Testis (tissue), 2 donors: ENCODE measurements at regions not wholly inside any gene's neighbourhood (a gene's known extent, or its start where the extent isn't known, plus 50 kb on each side); places are given as distances from the start of the nearest gene placed in this dataset.

Experiments
- DNase-seq: peaks from one replicate; pipeline ENCODE4 v3.0.0-alpha.2; 2019
- H3K27ac ChIP-seq, 2 donors: fragments of 200-600 bp; sonication (generic); one replicate each; pipeline ENCODE4 v1.5.1; 2019
- H3K27me3 ChIP-seq: fragments of 200-600 bp; sonication (generic); one replicate; pipeline ENCODE4 v1.5.1; 2019
- H3K36me3 ChIP-seq: fragments of 200-600 bp; sonication (generic); one replicate; pipeline ENCODE4 v1.5.1; 2017; ENCODE audit warnings: low read depth; ENCODE audit errors: missing control alignments
- H3K4me1 ChIP-seq: fragments of 200-600 bp; sonication (generic); one replicate; pipeline ENCODE4 v1.5.1; 2019
- H3K4me3 ChIP-seq, 2 donors: fragments of 200-600 bp; sonication (generic); one replicate each; pipeline ENCODE4 v1.5.1; 2017 to 2019
- H3K9me3 ChIP-seq: fragments of 200-600 bp; sonication (generic); one replicate; pipeline ENCODE4 v1.5.1; 2017
- CTCF ChIP-seq, 3 experiments: fragments of 450-650 bp in 2 of 3; fragments of 200-600 bp in 1 of 3; sonication (generic) in 1 of 3; IDR thresholded peaks; one replicate each; pipeline ENCODE4 v1.5.1; 2016 to 2019; ENCODE audit warnings: antibody characterized with exemption in 3 of 3, mild to moderate bottlenecking in 2 of 3, moderate library complexity in 1 of 3
- POLR2A ChIP-seq: fragments of 450-650 bp; IDR thresholded peaks from one replicate; pipeline ENCODE4 v1.6.1; 2017; ENCODE audit warnings: antibody characterized with exemption, mild to moderate bottlenecking, moderate library complexity
- WGBS, 2 donors: methylation state at CpG; one replicate each; pipeline ENCODE4 v1.1.5; 2018; 5-methylcytosine and 5-hydroxymethylcytosine counted together
- intact Hi-C: fragments of 100-400 bp; cut with DNase I; formaldehyde crosslinking; loops from one replicate; pipeline ENCODE4 v1.15.1; 2023; ENCODE audit warnings: low total_unique reads

DNA sequence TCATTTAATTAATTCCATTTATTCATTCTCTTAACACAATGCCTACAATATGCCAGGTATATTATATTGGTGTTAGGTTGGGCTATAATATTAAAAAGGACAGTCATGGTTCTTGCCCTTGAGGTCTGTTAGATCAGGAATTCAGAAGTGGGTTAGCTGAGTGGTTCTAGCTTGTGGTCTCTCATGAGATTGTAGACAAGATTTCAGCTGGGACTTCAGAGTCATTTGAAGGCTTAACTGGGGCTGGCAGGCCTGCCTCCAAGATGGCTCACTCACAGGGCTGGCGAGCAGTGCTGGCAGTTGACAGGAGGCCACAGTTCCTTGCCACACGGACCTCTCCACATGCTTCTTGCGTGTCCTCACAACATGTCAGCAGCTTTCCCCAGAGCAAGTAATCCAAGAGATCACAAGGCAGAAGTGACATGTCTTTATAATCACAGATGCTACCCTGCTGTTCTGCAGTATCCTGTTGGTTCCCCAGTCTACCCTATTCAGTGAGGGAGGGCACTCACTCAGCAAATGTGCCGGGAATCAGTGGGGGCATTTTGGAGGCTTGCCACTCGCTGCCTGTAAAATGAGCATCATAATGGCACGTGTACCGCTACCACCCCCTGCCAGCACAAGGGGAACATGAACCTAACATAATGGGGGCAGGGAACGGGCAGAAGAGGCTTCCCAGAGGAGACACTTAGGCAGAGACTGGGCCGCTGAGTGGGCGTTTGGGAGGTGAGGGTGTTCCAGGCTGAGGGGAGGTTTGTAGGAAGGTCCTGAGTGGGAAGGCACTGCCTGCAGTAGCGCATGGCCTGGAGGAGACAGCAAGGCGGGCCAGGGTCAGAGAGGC lies 70.0 kb downstream of the EXOSC2 start:
- peaks cover 6% of the 10 kb centered on the region for H3K4me1 ChIP-seq
- intact Hi-C loops, result no loop called here

DNA sequence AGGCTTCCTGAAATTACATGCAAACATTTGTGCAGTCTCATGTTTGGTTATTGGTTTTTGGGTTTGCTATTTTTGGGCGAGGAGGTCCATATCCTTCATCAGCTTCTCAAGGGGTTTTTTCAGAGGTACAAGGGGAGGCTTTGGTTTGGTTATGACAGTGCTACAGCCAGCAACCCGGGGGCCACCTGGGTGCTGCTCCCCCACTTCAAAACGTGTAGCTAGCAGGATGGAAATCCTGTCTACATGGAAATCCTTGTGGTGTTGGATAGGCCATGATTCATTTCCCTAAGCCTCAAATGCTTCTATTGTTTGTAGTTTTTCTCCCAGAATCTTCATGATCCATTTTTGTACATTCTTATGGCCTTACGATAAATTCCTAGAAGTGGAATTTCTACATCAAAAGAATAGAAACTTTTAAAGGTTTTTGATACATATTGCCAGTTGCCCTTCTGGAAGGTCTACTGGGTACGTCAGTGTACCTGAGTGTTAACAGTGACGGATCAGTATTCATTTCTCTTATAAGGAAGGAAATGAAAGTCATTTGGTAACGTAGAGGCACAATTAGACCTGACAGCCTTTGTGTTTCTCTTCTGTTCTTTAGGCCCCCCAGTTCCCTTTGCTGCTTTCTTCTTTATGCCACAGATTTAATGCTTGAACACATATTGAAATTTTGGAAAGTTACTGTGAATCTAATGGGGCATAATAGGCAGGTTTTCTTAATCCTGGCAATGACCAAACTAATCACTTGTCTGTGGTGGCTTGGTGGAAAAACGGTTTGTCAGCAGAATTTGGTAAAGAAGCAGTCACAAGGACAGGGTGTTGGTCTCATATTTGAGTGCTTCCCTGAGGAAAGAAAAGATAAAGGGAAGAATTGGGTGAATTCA lies 69.7 kb upstream of the ABL1 start:
- intact Hi-C loops, result no loop called here
- no peaks in the 10 kb centered on the region for H3K27me3 ChIP-seq
- H3K4me1 ChIP-seq, result peaks cover 6% of the 10 kb centered on the region

More for the DNA sequence above, 70.0 kb downstream of the EXOSC2 start:
- H3K27ac ChIP-seq, result no peak overlapping the region
- DNase-seq, result peak; percentile 27
- WGBS, 2 donors, result 62 to 73% methylated on average over 8 to 11 of the region's 12 CpGs
- no peaks in the 10 kb centered on the region for H3K27me3 ChIP-seq
- no peak for TF ChIP-seq POLR2A
- TF ChIP-seq CTCF (IDR thresholded peaks at IDR 0.05), result no peak
- H3K4me3 ChIP-seq, result no peak overlapping the region
- no peaks in the 10 kb centered on the region for H3K9me3 ChIP-seq
- no peaks in the 10 kb centered on the region for H3K36me3 ChIP-seq

DNA sequence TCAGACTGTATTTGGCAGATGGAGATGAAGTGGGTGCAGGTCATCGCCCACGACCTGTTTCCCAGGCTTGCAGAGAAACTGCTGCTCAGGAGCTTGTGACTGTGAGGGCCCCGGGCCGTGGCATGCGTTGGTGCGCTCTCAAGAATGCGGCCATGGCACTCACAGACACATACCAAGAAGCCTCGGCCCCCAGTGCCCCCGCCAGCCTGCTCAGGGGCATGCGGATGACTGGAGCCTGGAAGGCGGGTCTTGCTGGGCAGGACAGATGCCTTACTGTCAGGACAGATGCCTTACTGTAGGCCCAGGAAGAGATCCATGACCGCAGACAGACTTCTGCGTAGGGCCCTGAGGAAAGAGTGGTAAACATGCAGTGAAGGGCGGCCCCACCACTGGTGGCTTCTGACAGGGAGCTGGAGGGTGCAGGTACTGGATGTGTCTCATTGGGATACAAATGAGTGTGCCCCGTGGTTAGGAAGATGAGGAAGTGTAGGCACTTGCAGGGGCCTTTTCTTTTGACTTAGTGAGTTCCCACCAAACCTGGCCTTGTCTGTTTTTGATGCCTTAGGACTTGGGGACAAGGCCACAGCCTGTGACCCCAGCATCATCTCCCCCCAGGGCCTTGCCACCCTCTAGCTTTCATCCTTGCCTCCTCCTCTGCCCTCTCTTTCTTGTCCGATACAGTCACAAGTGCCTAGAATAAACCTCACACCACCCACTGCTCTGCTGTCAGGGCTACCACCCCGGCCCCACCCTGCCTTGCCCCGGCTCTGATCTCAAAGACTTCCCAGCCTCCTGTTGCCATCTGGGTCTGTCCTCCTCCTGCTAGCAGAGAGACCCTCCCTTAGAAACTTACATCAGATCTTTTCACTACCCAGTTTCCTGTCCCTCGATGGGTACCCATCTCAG lies 68.8 kb upstream of the ABL1 start:
- 79 to 84% methylated on average over 10 to 19 of the region's 19 CpGs for WGBS, 2 donors
- Histone ChIP-seq H3K4me3 (no peak overlapping the region), H3K27ac (no peak overlapping the region), H3K27me3 (no peaks in the 10 kb centered on the region), H3K9me3 (no peaks in the 10 kb centered on the region), H3K4me1 (peaks cover 6% of the 10 kb centered on the region), H3K36me3 (no peaks in the 10 kb centered on the region)
- no peak for DNase-seq
- TF ChIP-seq POLR2A (no peak), CTCF (IDR thresholded peaks at IDR 0.05) (no peak)
- intact Hi-C loops, result no loop called here

More for the DNA sequence above, 69.7 kb upstream of the ABL1 start:
- no peaks in the 10 kb centered on the region for H3K36me3 ChIP-seq
- H3K27ac ChIP-seq, result no peak overlapping the region
- no peaks in the 10 kb centered on the region for H3K9me3 ChIP-seq
- no peak for TF ChIP-seq CTCF (IDR thresholded peaks at IDR 0.05)
- no peak for TF ChIP-seq POLR2A
- no peak overlapping the region for H3K4me3 ChIP-seq
- WGBS, 2 donors, result 74 to 84% methylated on average over 8 of the region's 8 CpGs
- DNase-seq, result no peak

DNA sequence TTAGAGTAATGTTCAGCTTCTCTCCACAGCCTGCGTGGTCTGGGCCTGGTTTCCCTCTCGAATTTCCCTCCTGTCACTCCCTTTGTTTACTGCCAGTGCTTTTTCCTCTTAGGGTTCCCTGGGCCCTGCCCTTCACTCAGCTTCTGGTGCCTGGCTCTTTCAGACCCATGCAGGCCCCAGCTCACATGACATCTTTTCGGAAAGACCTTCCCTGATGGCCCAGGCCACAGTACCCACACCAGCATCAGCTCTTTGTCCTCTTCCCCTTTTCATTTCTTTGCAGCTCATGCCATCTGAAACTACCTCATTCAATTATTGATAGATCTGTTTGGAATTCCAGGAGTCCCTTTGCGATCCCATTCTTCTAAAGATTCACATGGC lies 68.1 kb upstream of the ABL1 start:
- Histone ChIP-seq H3K4me1 (peaks cover 6% of the 10 kb centered on the region), H3K9me3 (no peaks in the 10 kb centered on the region), H3K4me3 (no peak overlapping the region), H3K36me3 (no peaks in the 10 kb centered on the region), H3K27ac (no peak overlapping the region), H3K27me3 (no peaks in the 10 kb centered on the region)
- no peak for TF ChIP-seq POLR2A
- TF ChIP-seq CTCF (IDR thresholded peaks at IDR 0.05), result no peak
- DNase-seq, result no peak
- 84% methylated on average over 4 of the region's 4 CpGs for WGBS, 2 donors
- intact Hi-C loops, result no loop called here
